Ascending aorta (tissue), 2 donors: ENCODE measurements at regions not wholly inside any gene's neighbourhood (a gene's known extent, or its start where the extent isn't known, plus 50 kb on each side); places are given as distances from the start of the nearest gene placed in this dataset.
"Not testable (repeated sequence)": the region's sequence is repeated elsewhere in the genome, so short reads cannot be mapped to it uniquely, and the experiment has no call there.

ENCODE experiments used
- DNase-seq, 2 donors: peaks; one replicate each; pipeline ENCODE4 v3.0.0-alpha.2; 2019; ENCODE audit warnings: low spot score in 2 of 2
- H3K27ac ChIP-seq, 2 donors: fragments of 200-600 bp; sonication (generic); one replicate each; pipeline ENCODE4 v1.5.1; 2016 to 2017; ENCODE audit warnings: mild to moderate bottlenecking in 1 of 2
- H3K27me3 ChIP-seq: fragments of 200-600 bp; sonication (generic); one replicate; pipeline ENCODE4 v1.5.1; 2017
- H3K36me3 ChIP-seq, 2 donors: fragments of 200-600 bp; sonication (generic); one replicate each; pipeline ENCODE4 v1.5.1; 2016
- H3K4me1 ChIP-seq, 2 donors: fragments of 200-600 bp; sonication (generic); one replicate each; pipeline ENCODE4 v1.5.1; 2016 to 2017; ENCODE audit warnings: mild to moderate bottlenecking in 1 of 2
- H3K4me3 ChIP-seq, 2 donors: fragments of 200-600 bp; sonication (generic); one replicate each; pipeline ENCODE4 v1.5.1; 2016 to 2017; ENCODE audit warnings: mild to moderate bottlenecking in 1 of 2
- H3K9me3 ChIP-seq, 2 donors: fragments of 200-600 bp; sonication (generic); one replicate each; pipeline ENCODE4 v1.5.1; 2016
- intact Hi-C: fragments of 100-400 bp; cut with DNase I; formaldehyde crosslinking; loops from one replicate; pipeline ENCODE4 v1.15.1; 2023
- TF ChIP-seq, protein P1 (sequence below), 3 experiments: fragments of 200-600 bp in 2 of 3; fragments of 450-650 bp in 1 of 3; sonication (generic) in 2 of 3; IDR thresholded peaks; one replicate each; pipeline ENCODE4 v1.5.1; 2016 to 2019; ENCODE audit warnings: antibody characterized with exemption in 3 of 3, mild to moderate bottlenecking in 1 of 3, moderate library complexity in 1 of 3

DNA sequence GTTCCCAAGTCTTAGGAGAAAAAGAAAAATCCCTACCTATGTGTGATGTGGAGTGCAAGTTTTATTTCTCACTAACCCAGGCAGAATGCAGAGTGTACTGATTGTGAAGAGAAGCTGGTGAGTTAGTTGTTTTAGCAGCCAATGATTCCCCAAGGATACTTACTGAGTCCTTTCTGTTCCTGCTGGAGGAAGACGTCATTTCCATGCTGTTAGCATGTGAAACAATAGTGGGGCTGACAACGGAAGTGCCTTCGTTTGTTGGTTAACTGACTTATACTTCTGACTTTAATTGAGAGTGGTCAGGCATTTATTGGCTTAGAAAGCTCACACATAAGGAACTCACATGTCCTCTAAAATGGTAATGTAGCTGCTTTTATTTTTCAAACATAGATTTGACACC is 180.6 kb downstream of the MC4R start:
- Histone ChIP-seq H3K27me3 (no peaks in the 10 kb centered on the region), H3K9me3 (no peaks in the 10 kb centered on the region), H3K27ac (no peak overlapping the region), H3K4me3 (no peak overlapping the region), H3K36me3 (no peaks in the 10 kb centered on the region), H3K4me1 (no peaks in the 10 kb centered on the region)
- DNase-seq: no peak
- TF ChIP-seq, protein P1, sequence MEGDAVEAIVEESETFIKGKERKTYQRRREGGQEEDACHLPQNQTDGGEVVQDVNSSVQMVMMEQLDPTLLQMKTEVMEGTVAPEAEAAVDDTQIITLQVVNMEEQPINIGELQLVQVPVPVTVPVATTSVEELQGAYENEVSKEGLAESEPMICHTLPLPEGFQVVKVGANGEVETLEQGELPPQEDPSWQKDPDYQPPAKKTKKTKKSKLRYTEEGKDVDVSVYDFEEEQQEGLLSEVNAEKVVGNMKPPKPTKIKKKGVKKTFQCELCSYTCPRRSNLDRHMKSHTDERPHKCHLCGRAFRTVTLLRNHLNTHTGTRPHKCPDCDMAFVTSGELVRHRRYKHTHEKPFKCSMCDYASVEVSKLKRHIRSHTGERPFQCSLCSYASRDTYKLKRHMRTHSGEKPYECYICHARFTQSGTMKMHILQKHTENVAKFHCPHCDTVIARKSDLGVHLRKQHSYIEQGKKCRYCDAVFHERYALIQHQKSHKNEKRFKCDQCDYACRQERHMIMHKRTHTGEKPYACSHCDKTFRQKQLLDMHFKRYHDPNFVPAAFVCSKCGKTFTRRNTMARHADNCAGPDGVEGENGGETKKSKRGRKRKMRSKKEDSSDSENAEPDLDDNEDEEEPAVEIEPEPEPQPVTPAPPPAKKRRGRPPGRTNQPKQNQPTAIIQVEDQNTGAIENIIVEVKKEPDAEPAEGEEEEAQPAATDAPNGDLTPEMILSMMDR (IDR thresholded peaks at IDR 0.05): no peak
- intact Hi-C loops: no loop called here

DNA sequence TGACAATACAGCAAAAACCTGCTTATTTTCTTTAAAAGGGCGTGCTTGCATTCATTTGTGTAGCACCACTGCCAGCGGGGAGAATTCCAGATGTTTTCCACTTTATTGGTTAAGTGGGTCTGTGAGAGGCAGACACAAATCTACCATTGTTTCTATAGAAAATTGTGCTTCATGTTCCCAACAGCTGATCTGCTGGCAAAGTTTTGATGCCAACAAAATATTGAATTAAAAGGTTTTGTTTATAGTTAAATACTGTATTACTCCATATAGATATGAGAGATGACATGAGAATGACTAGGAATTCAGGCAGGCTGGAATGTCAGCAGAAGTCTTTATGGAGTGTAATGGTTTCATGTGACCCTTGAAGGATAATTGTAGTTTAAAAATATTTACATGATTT is 182.7 kb downstream of the MC4R start:
- H3K27ac ChIP-seq: no peak overlapping the region
- H3K36me3 ChIP-seq: no peaks in the 10 kb centered on the region
- H3K9me3 ChIP-seq: no peaks in the 10 kb centered on the region
- H3K4me1 ChIP-seq: no peaks in the 10 kb centered on the region
- TF ChIP-seq, protein P1 (IDR thresholded peaks at IDR 0.05): no peak
- intact Hi-C loops: no loop called here
- no peak overlapping the region for H3K4me3 ChIP-seq
- no peak for DNase-seq
- no peaks in the 10 kb centered on the region for H3K27me3 ChIP-seq

DNA sequence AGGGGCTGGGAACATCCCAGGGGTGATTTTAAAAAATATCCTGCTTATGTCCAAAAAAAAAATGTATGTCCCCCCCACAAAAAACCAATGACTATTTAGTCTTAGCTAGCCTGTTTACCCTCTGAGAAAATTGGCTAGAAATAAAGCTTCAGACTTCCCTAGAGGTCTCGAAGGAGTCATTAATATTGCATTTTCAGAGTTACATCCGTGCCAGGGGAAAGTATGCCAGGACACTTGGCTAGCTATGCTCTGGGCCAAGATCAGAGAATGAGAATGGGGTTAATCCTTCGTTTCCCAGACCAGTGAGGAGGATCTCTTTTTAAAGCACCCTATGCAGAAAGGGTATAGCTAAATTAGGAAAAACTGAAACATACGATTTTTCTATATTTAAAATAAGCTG is 183.6 kb downstream of the MC4R start:
- H3K27ac ChIP-seq: no peak overlapping the region
- H3K9me3 ChIP-seq: no peaks in the 10 kb centered on the region
- DNase-seq: no peak
- TF ChIP-seq, protein P1 (IDR thresholded peaks at IDR 0.05): no peak
- no peaks in the 10 kb centered on the region for H3K27me3 ChIP-seq
- intact Hi-C loops: no loop called here
- H3K36me3 ChIP-seq: no peaks in the 10 kb centered on the region
- H3K4me3 ChIP-seq: no peak overlapping the region
- no peaks in the 10 kb centered on the region for H3K4me1 ChIP-seq

DNA sequence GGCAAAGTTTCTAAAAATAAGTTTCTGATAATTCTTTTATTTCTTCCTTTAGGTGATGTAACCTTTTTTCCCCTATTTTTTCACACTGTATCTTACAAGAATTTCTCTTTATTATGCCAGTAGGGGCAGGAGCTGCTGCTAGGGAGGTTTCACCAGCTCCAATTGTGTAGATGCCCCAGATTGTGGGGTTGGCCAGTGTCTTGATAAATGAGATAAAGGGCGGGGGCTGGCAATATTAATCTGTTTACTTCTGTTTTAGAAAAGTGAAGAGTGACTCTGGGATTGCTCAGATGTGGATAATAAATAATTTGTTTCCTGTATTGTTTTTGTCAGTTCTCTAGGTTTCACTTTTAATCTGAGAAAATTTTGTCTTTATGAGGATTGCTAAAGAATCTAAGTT is 190.4 kb downstream of the MC4R start:
- intact Hi-C loops: no loop called here
- Histone ChIP-seq H3K27ac (no peak overlapping the region), H3K9me3 (no peaks in the 10 kb centered on the region), H3K4me3 (no peak overlapping the region), H3K4me1 (no peaks in the 10 kb centered on the region), H3K27me3 (no peaks in the 10 kb centered on the region), H3K36me3 (no peaks in the 10 kb centered on the region)
- no peak for DNase-seq
- TF ChIP-seq, protein P1 (IDR thresholded peaks at IDR 0.05): no peak

DNA sequence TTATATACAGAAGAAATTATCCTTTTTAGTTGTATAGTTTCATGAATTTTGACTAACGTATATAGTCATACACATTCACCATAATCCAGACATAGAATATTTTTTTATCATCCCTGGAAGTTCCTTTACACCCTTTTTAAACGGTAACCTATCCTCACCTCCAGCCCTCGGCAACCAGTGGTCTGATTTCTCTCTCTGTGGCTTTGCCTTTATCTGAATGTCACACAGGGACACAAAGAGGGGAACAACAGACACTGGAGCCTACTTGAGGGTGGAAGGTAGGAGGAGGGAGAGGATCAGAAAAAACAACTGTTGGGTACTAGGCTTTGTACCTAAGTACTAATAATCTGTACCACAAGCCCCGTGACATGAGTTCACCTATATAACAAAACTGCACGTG is 191.9 kb downstream of the MC4R start:
- Histone ChIP-seq H3K4me1 (no peaks in the 10 kb centered on the region), H3K27ac (no peak overlapping the region), H3K27me3 (no peaks in the 10 kb centered on the region), H3K36me3 (no peaks in the 10 kb centered on the region), H3K9me3 (no peaks in the 10 kb centered on the region), H3K4me3 (no peak overlapping the region)
- no peak for DNase-seq
- TF ChIP-seq, protein P1 (IDR thresholded peaks at IDR 0.05): no peak
- intact Hi-C loops: no loop called here

DNA sequence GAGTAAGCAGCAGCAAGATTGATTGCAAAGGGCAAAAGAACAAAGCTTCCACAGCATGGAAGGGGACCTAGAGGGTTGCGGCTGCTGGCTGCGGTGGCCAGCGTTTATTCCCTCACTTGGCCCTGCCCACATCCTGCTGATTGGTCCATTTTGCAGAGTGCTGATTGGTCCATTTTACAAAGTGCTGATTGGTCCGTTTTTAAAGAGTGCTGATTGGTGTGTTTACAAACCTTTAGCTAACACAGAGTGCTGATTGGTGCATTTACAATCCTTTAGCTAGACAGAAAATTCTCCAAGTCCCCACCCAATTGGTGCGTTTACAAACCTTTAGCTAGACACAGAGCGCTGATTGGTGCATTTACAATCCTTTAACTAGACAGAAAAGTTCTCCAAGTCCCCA is 194.4 kb downstream of the MC4R start:
- intact Hi-C loops, H3K4me3 ChIP-seq, H3K36me3 ChIP-seq, H3K9me3 ChIP-seq, H3K27ac ChIP-seq, H3K27me3 ChIP-seq, DNase-seq, H3K4me1 ChIP-seq: not testable (repeated sequence)
